HG03575 (cell line): ENCODE measurements at regions not wholly inside any gene's neighbourhood (a gene's known extent, or its start where the extent isn't known, plus 50 kb on each side); places are given as distances from the start of the nearest gene placed in this dataset.

Experiments used
- ATAC-seq: cut with Tn5 transposase; IDR thresholded peaks from one replicate; pipeline ENCODE4 v1.9.1; 2021; ENCODE audit not compliant: unreplicated experiment, insufficient number of reproducible peaks, low FRiP score; ENCODE audit errors: extremely low read depth

GRCh38 chr21:24759348-24760075 lies 847.8 kb downstream of the MRPL39 start:
- ATAC-seq = no peak

GRCh38 chr21:24738063-24738462 lies 869.2 kb downstream of the MRPL39 start:
- no peak for ATAC-seq

- no peak for ATAC-seq
Measured at GRCh38 chr21:24737296-24737850, 869.9 kb downstream of the MRPL39 start.

GRCh38 chr21:24730661-24731060 lies 876.6 kb downstream of the MRPL39 start:
- no peak for ATAC-seq

GRCh38 chr21:24729568-24729967 lies 877.7 kb downstream of the MRPL39 start:
- ATAC-seq = no peak

GRCh38 chr21:24727803-24728440 lies 879.4 kb downstream of the MRPL39 start:
- no peak for ATAC-seq

- ATAC-seq = no peak
Measured at GRCh38 chr21:24716281-24716918, 890.9 kb downstream of the MRPL39 start.

GRCh38 chr21:24714646-24715200 lies 892.6 kb downstream of the MRPL39 start:
- ATAC-seq = no peak

GRCh38 chr21:24705201-24705600 lies 902.1 kb downstream of the MRPL39 start:
- no peak for ATAC-seq

GRCh38 chr21:24693779-24694178 lies 913.5 kb downstream of the MRPL39 start:
- no peak for ATAC-seq

- ATAC-seq = no peak
Measured at GRCh38 chr21:24681456-24681855, 925.8 kb downstream of the MRPL39 start.

GRCh38 chr21:24671901-24672300 lies 935.4 kb downstream of the MRPL39 start:
- no peak for ATAC-seq

- no peak for ATAC-seq
Measured at GRCh38 chr21:24658926-24659325, 948.4 kb downstream of the MRPL39 start.

GRCh38 chr21:24658026-24658425 lies 949.3 kb downstream of the MRPL39 start:
- ATAC-seq = no peak

GRCh38 chr21:24649691-24650090 lies 957.6 kb downstream of the MRPL39 start:
- no peak for ATAC-seq

GRCh38 chr21:24636696-24637095 lies 970.6 kb downstream of the MRPL39 start:
- no peak for ATAC-seq

GRCh38 chr21:24634749-24635148 lies 972.5 kb downstream of the MRPL39 start:
- no peak for ATAC-seq

GRCh38 chr21:24628536-24628935 lies 978.7 kb downstream of the MRPL39 start:
- ATAC-seq = no peak

- ATAC-seq = no peak
Measured at GRCh38 chr21:24628046-24628445, 979.2 kb downstream of the MRPL39 start.

- ATAC-seq = no peak
Measured at GRCh38 chr21:24617819-24618218, 989.5 kb downstream of the MRPL39 start.
